GM23338 (cell line): ENCODE measurements at regions not wholly inside any gene's neighbourhood (a gene's known extent, or its start where the extent isn't known, plus 50 kb on each side); places are given as distances from the start of the nearest gene placed in this dataset.

Experiments used
- NANOG ChIP-seq: IDR thresholded peaks from 2 replicates; pipeline ENCODE4 v1.6.1; 2016; ENCODE audit warnings: antibody characterized with exemption, borderline replicate concordance
- POLR2AphosphoS5 ChIP-seq: IDR thresholded peaks from 2 replicates; pipeline ENCODE4 v1.6.1; 2016; ENCODE audit warnings: antibody characterized with exemption, low read depth
- TF ChIP-seq, protein P1 (sequence below), 2 experiments: fragments of 200-600 bp in 1 of 2; sonication (generic) in 1 of 2; conservative IDR thresholded peaks; 2 replicates each; pipeline versions ENCODE4 v1.5.1 to v1.6.1; 2016 to 2017; ENCODE audit warnings: antibody characterized with exemption in 2 of 2, low read depth in 2 of 2, mild to moderate bottlenecking in 2 of 2, moderate library complexity in 1 of 2

DNA sequence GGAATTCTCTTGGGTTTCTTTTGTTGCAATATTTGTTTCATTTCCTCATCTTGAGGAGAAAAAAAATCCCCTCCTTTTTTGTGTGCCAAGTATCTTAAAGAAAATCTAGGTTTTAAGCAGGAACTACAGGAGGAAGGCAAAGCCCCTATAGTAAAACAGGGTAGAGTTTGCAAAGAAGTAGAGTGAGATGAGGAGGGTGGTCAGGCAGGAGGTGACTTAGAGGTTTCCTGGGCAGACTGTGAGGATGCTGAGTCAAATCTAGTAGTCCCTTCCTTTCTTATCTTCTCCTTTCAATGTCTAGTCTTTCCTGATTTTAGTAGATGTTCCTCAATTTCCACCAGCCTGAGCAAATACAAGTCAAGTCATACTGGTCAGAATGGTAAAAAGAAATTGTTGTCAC is 222.5 kb downstream of the PMAIP1 start:
- TF ChIP-seq, protein P1, sequence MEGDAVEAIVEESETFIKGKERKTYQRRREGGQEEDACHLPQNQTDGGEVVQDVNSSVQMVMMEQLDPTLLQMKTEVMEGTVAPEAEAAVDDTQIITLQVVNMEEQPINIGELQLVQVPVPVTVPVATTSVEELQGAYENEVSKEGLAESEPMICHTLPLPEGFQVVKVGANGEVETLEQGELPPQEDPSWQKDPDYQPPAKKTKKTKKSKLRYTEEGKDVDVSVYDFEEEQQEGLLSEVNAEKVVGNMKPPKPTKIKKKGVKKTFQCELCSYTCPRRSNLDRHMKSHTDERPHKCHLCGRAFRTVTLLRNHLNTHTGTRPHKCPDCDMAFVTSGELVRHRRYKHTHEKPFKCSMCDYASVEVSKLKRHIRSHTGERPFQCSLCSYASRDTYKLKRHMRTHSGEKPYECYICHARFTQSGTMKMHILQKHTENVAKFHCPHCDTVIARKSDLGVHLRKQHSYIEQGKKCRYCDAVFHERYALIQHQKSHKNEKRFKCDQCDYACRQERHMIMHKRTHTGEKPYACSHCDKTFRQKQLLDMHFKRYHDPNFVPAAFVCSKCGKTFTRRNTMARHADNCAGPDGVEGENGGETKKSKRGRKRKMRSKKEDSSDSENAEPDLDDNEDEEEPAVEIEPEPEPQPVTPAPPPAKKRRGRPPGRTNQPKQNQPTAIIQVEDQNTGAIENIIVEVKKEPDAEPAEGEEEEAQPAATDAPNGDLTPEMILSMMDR (conservative IDR thresholded peaks at IDR 0.05; ENCODE audit: low read depth in 2 of 2) = no peak
- TF ChIP-seq POLR2AphosphoS5 (no peak), NANOG (no peak)
